WTC11 (cell line): ENCODE measurements at regions not wholly inside any gene's neighbourhood (a gene's known extent, or its start where the extent isn't known, plus 50 kb on each side); places are given as distances from the start of the nearest gene placed in this dataset.

ENCODE experiments used
- ATAC-seq: fragments of 200-7000 bp; cut with Tn5 transposase; 2 replicates; pipeline ENCODE4 v1.10.0; 2021; ENCODE audit warnings: mild to moderate bottlenecking, moderate library complexity
- CTCF ChIA-PET: fragments of 300-600 bp; sonication (Branson Sonifier 250); formaldehyde crosslinking; loops from one replicate; lab custom pipeline; 2021; ENCODE audit warnings: antibody characterized with exemption; lab: Charles Lee
- POLR2A ChIA-PET: fragments of 350-600 bp; sonication (Branson Sonifier 250); formaldehyde crosslinking; loops from one replicate; lab custom pipeline; 2021; ENCODE audit warnings: antibody characterized with exemption; lab: Charles Lee
- DNase-seq: peaks from one replicate; pipeline ENCODE4 v3.0.0; 2021; ENCODE audit warnings: low spot score
- H3K27ac Mint-ChIP-seq: 2 replicates; pipeline ENCODE4 v1.8.0; 2021; ENCODE audit warnings: mixed read lengths
- H3K27me3 Mint-ChIP-seq: 2 replicates; pipeline ENCODE4 v1.8.0; 2021; ENCODE audit warnings: low read depth, mild to moderate bottlenecking, moderate library complexity, mixed read lengths
- H3K36me3 Mint-ChIP-seq: 2 replicates; pipeline ENCODE4 v1.8.0; 2021; ENCODE audit warnings: mixed read lengths
- H3K4me1 Mint-ChIP-seq: 2 replicates; pipeline ENCODE4 v1.8.0; 2022; ENCODE audit warnings: mixed read lengths
- H3K4me3 Mint-ChIP-seq: 2 replicates; pipeline ENCODE4 v1.8.0; 2021; ENCODE audit warnings: mild to moderate bottlenecking, moderate library complexity, mixed read lengths
- H3K9me3 Mint-ChIP-seq: 2 replicates; pipeline ENCODE4 v1.8.0; 2021; ENCODE audit warnings: mixed read lengths
- CREB1 ChIP-seq: sonication (generic); formaldehyde crosslinking; IDR thresholded peaks from 2 replicates; pipeline ENCODE4 v1.8.0; 2023; ENCODE audit warnings: mild to moderate bottlenecking, missing genetic modification reagents
- CREM ChIP-seq: sonication (generic); formaldehyde crosslinking; IDR thresholded peaks from 2 replicates; pipeline ENCODE4 v1.8.1; 2022; ENCODE audit warnings: mild to moderate bottlenecking, missing genetic modification reagents, moderate library complexity
- E2F5 ChIP-seq: sonication (generic); formaldehyde crosslinking; IDR thresholded peaks from 2 replicates; pipeline ENCODE4 v1.8.1; 2022; ENCODE audit warnings: mild to moderate bottlenecking, moderate library complexity, missing genetic modification reagents
- FOXJ3 ChIP-seq: sonication (generic); formaldehyde crosslinking; IDR thresholded peaks from 2 replicates; pipeline ENCODE4 v1.9.0; 2021; ENCODE audit warnings: missing genetic modification reagents, mild to moderate bottlenecking, borderline replicate concordance
- FOXP1 ChIP-seq: sonication (generic); formaldehyde crosslinking; IDR thresholded peaks from 2 replicates; pipeline ENCODE4 v1.8.0; 2022; ENCODE audit warnings: missing genetic modification reagents, mild to moderate bottlenecking, moderate library complexity, borderline replicate concordance
- GABPB1 ChIP-seq: sonication (generic); formaldehyde crosslinking; IDR thresholded peaks from 2 replicates; pipeline ENCODE4 v1.8.1; 2023; ENCODE audit warnings: mild to moderate bottlenecking, missing genetic modification reagents
- JUN ChIP-seq: sonication (generic); formaldehyde crosslinking; IDR thresholded peaks from 2 replicates; pipeline ENCODE4 v1.8.0; 2023; ENCODE audit warnings: mild to moderate bottlenecking, missing genetic modification reagents
- MAX ChIP-seq: sonication (generic); formaldehyde crosslinking; IDR thresholded peaks from 2 replicates; pipeline ENCODE4 v1.8.0; 2022; ENCODE audit warnings: mild to moderate bottlenecking, missing genetic modification reagents
- PRRX2 ChIP-seq: fragments of 250-450 bp; sonication (Bioruptor Pico); IDR thresholded peaks from 2 replicates; pipeline ENCODE4 v1.8.0; 2021; ENCODE audit warnings: mild to moderate bottlenecking
- RORB ChIP-seq: fragments of 250-450 bp; sonication (Bioruptor Pico); IDR thresholded peaks from 2 replicates; pipeline ENCODE4 v1.9.0; 2021; ENCODE audit warnings: mild to moderate bottlenecking
- SMAD3 ChIP-seq: sonication (generic); formaldehyde crosslinking; IDR thresholded peaks from 2 replicates; pipeline ENCODE4 v1.8.0; 2022; ENCODE audit warnings: missing genetic modification reagents, mild to moderate bottlenecking, borderline replicate concordance
- SMAD4 ChIP-seq: sonication (generic); formaldehyde crosslinking; IDR thresholded peaks from 2 replicates; pipeline ENCODE4 v1.8.0; 2022; ENCODE audit warnings: mild to moderate bottlenecking, missing genetic modification reagents
- ZBTB21 ChIP-seq: sonication (generic); formaldehyde crosslinking; IDR thresholded peaks from 2 replicates; pipeline ENCODE4 v1.8.1; 2023; ENCODE audit warnings: mild to moderate bottlenecking, missing genetic modification reagents, borderline replicate concordance
- ZNF121 ChIP-seq: sonication (generic); formaldehyde crosslinking; IDR thresholded peaks from 2 replicates; pipeline ENCODE4 v1.8.0; 2023; ENCODE audit warnings: missing genetic modification reagents
- ZNF138 ChIP-seq: sonication (generic); formaldehyde crosslinking; conservative IDR thresholded peaks from 2 replicates; pipeline ENCODE4 v1.8.1; 2022; ENCODE audit warnings: mild to moderate bottlenecking, moderate library complexity, missing genetic modification reagents
- ZNF396 ChIP-seq: fragments of 250-450 bp; sonication (Bioruptor Pico); IDR thresholded peaks from 2 replicates; pipeline ENCODE4 v1.8.0; 2021; ENCODE audit warnings: mild to moderate bottlenecking, moderate library complexity, borderline replicate concordance
- TF ChIP-seq, protein P1 (sequence below): fragments of 250-450 bp; sonication (Bioruptor Pico); conservative IDR thresholded peaks from 2 replicates; pipeline ENCODE4 v1.9.0; 2021; ENCODE audit warnings: mild to moderate bottlenecking
- TF ChIP-seq, protein P2 (sequence below): sonication (generic); formaldehyde crosslinking; IDR thresholded peaks from 2 replicates; pipeline ENCODE4 v1.8.1; 2022; ENCODE audit warnings: mild to moderate bottlenecking, missing genetic modification reagents, moderate library complexity, borderline replicate concordance
- TF ChIP-seq, protein P3 (sequence below): fragments of 200-600 bp; IDR thresholded peaks from 2 replicates; pipeline ENCODE4 v1.8.0; 2022; ENCODE audit warnings: antibody characterized with exemption
- TF ChIP-seq, protein P4 (sequence below): sonication (generic); formaldehyde crosslinking; IDR thresholded peaks from 2 replicates; pipeline ENCODE4 v1.8.0; 2023; ENCODE audit warnings: missing genetic modification reagents, mild to moderate bottlenecking, borderline replicate concordance

GRCh38 chr3:124628863-124629262 lies 101.4 kb upstream of the UMPS start:
- CTCF ChIA-PET, result interaction anchor here (0.6 kb wide), 1 partner anchor 44 kb away, joined by 3 read pairs; no protein-coding TSS in a partner anchor
- H3K36me3 Mint-ChIP-seq, result no peaks in the 10 kb centered on the region
- no peaks in the 10 kb centered on the region for H3K9me3 Mint-ChIP-seq
- no peak overlapping the region for H3K27ac Mint-ChIP-seq
- TF ChIP-seq SMAD4 (CRISPR knock-in tag) (no peak), PRRX2 (CRISPR knock-in tag) (no peak), RORB (CRISPR knock-in tag) (no peak), ZNF396 (CRISPR knock-in tag) (no peak)
- TF ChIP-seq, protein P1, sequence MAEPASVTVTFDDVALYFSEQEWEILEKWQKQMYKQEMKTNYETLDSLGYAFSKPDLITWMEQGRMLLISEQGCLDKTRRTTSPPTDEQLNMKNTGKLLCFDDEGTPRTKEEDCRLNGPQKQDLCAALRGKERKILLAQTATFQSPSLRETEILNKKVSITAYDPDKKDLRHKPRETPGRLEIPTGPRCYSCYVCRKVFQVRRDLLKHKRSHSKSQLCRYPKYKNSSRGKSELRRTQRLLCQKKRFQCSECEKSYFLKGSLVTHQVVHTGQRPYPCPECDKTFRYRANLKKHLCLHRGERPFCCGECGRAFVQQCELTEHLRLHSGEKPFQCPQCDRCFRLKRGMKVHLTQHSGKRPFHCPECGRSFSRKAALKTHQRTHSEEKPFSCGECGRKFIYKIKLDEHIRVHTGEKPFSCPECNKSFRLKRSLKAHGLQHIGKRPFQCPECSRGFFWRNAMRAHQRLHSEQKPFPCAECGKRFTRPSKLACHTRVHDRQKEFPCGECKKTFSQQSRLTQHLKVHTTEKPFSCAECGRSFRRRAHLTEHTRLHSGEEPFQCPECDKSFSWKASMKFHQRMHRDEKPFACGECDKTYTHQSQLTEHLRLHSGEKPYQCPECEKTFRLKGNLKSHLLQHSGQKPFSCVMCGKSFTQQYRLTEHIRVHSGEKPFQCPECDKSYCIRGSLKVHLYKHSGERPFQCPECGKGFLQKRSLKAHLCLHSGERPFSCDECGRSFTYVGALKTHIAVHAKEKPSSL, result no peak
- POLR2A ChIA-PET, result no interaction called here
- H3K4me1 Mint-ChIP-seq, result peaks cover 14% of the 10 kb centered on the region
- H3K27me3 Mint-ChIP-seq, result no peaks in the 10 kb centered on the region; the same call in 1 of the 2 replicates
- ATAC-seq (no peak), DNase-seq (no peak)
- H3K4me3 Mint-ChIP-seq, result no peak overlapping the region

- TF ChIP-seq FOXP1 (CRISPR knock-in tag) (no peak), FOXJ3 (no peak)
- no peak for DNase-seq
- peaks cover 21% of the 10 kb centered on the region for H3K4me1 Mint-ChIP-seq
- no peak for ATAC-seq
- no peak overlapping the region for H3K4me3 Mint-ChIP-seq
- CTCF ChIA-PET, result interaction anchor here (0.6 kb wide), 1 partner anchor 45 kb away, joined by 3 read pairs; no protein-coding TSS in a partner anchor
- no peak overlapping the region for H3K27ac Mint-ChIP-seq
- no peaks in the 10 kb centered on the region; the same call in 1 of the 2 replicates for H3K27me3 Mint-ChIP-seq
- POLR2A ChIA-PET, result no interaction called here
- no peaks in the 10 kb centered on the region for H3K9me3 Mint-ChIP-seq
- H3K36me3 Mint-ChIP-seq, result no peaks in the 10 kb centered on the region
Measured at GRCh38 chr3:124629497-124629896, 100.8 kb upstream of the UMPS start.

- Mint-ChIP-seq H3K4me1 (peaks cover 35% of the 10 kb centered on the region), H3K36me3 (no peaks in the 10 kb centered on the region), H3K27ac (no peak overlapping the region), H3K9me3 (no peaks in the 10 kb centered on the region), H3K4me3 (no peak overlapping the region), H3K27me3 (no peaks in the 10 kb centered on the region; the same call in 1 of the 2 replicates)
- ATAC-seq (no peak), DNase-seq (no peak)
- TF ChIP-seq CREM, result no peak
- no peak for TF ChIP-seq GABPB1 (CRISPR knock-in tag)
- no peak for TF ChIP-seq JUN
- no peak for TF ChIP-seq ZNF138
- no peak for TF ChIP-seq SMAD3
- TF ChIP-seq, protein P2, sequence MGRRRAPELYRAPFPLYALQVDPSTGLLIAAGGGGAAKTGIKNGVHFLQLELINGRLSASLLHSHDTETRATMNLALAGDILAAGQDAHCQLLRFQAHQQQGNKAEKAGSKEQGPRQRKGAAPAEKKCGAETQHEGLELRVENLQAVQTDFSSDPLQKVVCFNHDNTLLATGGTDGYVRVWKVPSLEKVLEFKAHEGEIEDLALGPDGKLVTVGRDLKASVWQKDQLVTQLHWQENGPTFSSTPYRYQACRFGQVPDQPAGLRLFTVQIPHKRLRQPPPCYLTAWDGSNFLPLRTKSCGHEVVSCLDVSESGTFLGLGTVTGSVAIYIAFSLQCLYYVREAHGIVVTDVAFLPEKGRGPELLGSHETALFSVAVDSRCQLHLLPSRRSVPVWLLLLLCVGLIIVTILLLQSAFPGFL (CRISPR knock-in tag), result no peak
- no peak for TF ChIP-seq RORB (CRISPR knock-in tag)
- ChIA-PET POLR2A (no interaction called here), CTCF (no interaction called here)
Measured at GRCh38 chr3:124630960-124631359, 99.3 kb upstream of the UMPS start.

DNA sequence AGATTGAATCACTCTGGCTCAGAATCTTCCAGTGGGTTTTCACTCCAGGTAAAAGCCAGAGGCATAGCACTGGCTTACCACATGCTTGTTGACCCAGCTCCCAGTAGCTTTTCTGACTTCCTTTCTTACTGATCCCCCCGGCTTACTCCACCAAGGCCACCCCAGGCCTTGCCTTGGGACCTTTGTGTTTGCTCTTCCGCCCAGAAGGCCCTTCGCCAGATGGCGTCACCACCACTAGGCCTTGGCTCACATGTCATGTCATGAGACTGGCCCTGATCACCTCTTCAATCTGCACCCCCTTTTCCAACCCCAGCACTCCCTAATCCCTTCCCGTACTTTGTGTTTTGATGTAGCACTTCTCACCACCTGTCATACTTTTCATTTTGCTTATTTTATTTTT lies 98.5 kb upstream of the UMPS start:
- no peak for ATAC-seq
- H3K4me1 Mint-ChIP-seq, result peaks cover 43% of the 10 kb centered on the region

More for the DNA sequence above, 98.5 kb upstream of the UMPS start:
- no peak for TF ChIP-seq E2F5 (CRISPR knock-in tag)
- TF ChIP-seq, protein P3, sequence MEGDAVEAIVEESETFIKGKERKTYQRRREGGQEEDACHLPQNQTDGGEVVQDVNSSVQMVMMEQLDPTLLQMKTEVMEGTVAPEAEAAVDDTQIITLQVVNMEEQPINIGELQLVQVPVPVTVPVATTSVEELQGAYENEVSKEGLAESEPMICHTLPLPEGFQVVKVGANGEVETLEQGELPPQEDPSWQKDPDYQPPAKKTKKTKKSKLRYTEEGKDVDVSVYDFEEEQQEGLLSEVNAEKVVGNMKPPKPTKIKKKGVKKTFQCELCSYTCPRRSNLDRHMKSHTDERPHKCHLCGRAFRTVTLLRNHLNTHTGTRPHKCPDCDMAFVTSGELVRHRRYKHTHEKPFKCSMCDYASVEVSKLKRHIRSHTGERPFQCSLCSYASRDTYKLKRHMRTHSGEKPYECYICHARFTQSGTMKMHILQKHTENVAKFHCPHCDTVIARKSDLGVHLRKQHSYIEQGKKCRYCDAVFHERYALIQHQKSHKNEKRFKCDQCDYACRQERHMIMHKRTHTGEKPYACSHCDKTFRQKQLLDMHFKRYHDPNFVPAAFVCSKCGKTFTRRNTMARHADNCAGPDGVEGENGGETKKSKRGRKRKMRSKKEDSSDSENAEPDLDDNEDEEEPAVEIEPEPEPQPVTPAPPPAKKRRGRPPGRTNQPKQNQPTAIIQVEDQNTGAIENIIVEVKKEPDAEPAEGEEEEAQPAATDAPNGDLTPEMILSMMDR, result no peak
- TF ChIP-seq CREB1 (CRISPR knock-in tag), result no peak
- TF ChIP-seq, protein P4, sequence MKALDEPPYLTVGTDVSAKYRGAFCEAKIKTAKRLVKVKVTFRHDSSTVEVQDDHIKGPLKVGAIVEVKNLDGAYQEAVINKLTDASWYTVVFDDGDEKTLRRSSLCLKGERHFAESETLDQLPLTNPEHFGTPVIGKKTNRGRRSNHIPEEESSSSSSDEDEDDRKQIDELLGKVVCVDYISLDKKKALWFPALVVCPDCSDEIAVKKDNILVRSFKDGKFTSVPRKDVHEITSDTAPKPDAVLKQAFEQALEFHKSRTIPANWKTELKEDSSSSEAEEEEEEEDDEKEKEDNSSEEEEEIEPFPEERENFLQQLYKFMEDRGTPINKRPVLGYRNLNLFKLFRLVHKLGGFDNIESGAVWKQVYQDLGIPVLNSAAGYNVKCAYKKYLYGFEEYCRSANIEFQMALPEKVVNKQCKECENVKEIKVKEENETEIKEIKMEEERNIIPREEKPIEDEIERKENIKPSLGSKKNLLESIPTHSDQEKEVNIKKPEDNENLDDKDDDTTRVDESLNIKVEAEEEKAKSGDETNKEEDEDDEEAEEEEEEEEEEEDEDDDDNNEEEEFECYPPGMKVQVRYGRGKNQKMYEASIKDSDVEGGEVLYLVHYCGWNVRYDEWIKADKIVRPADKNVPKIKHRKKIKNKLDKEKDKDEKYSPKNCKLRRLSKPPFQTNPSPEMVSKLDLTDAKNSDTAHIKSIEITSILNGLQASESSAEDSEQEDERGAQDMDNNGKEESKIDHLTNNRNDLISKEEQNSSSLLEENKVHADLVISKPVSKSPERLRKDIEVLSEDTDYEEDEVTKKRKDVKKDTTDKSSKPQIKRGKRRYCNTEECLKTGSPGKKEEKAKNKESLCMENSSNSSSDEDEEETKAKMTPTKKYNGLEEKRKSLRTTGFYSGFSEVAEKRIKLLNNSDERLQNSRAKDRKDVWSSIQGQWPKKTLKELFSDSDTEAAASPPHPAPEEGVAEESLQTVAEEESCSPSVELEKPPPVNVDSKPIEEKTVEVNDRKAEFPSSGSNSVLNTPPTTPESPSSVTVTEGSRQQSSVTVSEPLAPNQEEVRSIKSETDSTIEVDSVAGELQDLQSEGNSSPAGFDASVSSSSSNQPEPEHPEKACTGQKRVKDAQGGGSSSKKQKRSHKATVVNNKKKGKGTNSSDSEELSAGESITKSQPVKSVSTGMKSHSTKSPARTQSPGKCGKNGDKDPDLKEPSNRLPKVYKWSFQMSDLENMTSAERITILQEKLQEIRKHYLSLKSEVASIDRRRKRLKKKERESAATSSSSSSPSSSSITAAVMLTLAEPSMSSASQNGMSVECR, result no peak
- no peak for TF ChIP-seq MAX
- TF ChIP-seq SMAD4 (CRISPR knock-in tag), result no peak
- no peak for TF ChIP-seq SMAD3
- no peak for TF ChIP-seq ZNF121 (CRISPR knock-in tag)
- TF ChIP-seq ZBTB21 (CRISPR knock-in tag), result no peak
- no peaks in the 10 kb centered on the region; the same call in 1 of the 2 replicates for H3K27me3 Mint-ChIP-seq
- no peak overlapping the region for H3K27ac Mint-ChIP-seq
- ChIA-PET CTCF (no interaction called here), POLR2A (no interaction called here)
- no peak for DNase-seq
- no peak overlapping the region for H3K4me3 Mint-ChIP-seq
- no peaks in the 10 kb centered on the region for H3K9me3 Mint-ChIP-seq
- no peaks in the 10 kb centered on the region for H3K36me3 Mint-ChIP-seq
